PFSK-1 (cell line): ENCODE measurements at regions not wholly inside any gene's neighbourhood (a gene's known extent, or its start where the extent isn't known, plus 50 kb on each side); places are given as distances from the start of the nearest gene placed in this dataset.

Source experiments
- FOXP2 ChIP-seq: optimal IDR thresholded peaks from 2 replicates; pipeline ENCODE3; 2011; ENCODE audit warnings: borderline replicate concordance, control low read depth, inconsistent platforms; ENCODE audit not compliant: insufficient read depth; ENCODE audit errors: extremely low read length, extremely low read depth
- POLR2AphosphoS5 ChIP-seq: IDR thresholded peaks from 2 replicates; pipeline ENCODE4 v1.6.1; 2012; ENCODE audit warnings: low read depth, mild to moderate bottlenecking, control low read depth, low read length, moderate library complexity
- REST ChIP-seq, 2 experiments: IDR thresholded peaks; 2 replicates each; pipeline versions ENCODE4 v1.6.1 to v1.8.0; 2011 to 2012; ENCODE audit warnings: low read depth in 2 of 2, low read length in 2 of 2, control low read depth in 1 of 2, inconsistent platforms in 1 of 2, mild to moderate bottlenecking in 1 of 2, moderate library complexity in 1 of 2; ENCODE audit not compliant: insufficient read depth in 1 of 2
- SIN3A ChIP-seq: IDR thresholded peaks from 2 replicates; pipeline ENCODE4 v1.6.1; 2012; ENCODE audit warnings: mild to moderate bottlenecking, low read length, moderate library complexity, borderline replicate concordance; ENCODE audit not compliant: insufficient read depth
- TAF1 ChIP-seq: IDR thresholded peaks from 2 replicates; pipeline ENCODE4 v1.6.1; 2012; ENCODE audit warnings: low read length, control low read depth, borderline replicate concordance; ENCODE audit not compliant: insufficient read depth

- TF ChIP-seq REST (IDR thresholded peaks at IDR 0.05; ENCODE audit: insufficient read depth in 1 of 2, low read depth in 2 of 2, low read length in 2 of 2) = no peak
- TF ChIP-seq TAF1 = no peak
- no peak for TF ChIP-seq FOXP2
- no peak for TF ChIP-seq POLR2AphosphoS5
- TF ChIP-seq SIN3A = no peak
Observed at GRCh38 chrX:2581296-2581695, 80.5 kb upstream of the DHRSX start.

- TF ChIP-seq POLR2AphosphoS5 = no peak
- no peak for TF ChIP-seq REST (IDR thresholded peaks at IDR 0.05; ENCODE audit: insufficient read depth in 1 of 2, low read depth in 2 of 2, low read length in 2 of 2)
- TF ChIP-seq TAF1 = no peak
- TF ChIP-seq FOXP2 = no peak
- TF ChIP-seq SIN3A = no peak
Observed at GRCh38 chrX:2578864-2579263, 78.1 kb upstream of the DHRSX start.

GRCh38 chrX:2577844-2578466 lies 77.2 kb upstream of the DHRSX start:
- TF ChIP-seq FOXP2 (no peak), TAF1 (no peak), REST (IDR thresholded peaks at IDR 0.05; ENCODE audit: insufficient read depth in 1 of 2, low read depth in 2 of 2, low read length in 2 of 2) (no peak), SIN3A (no peak), POLR2AphosphoS5 (no peak)

GRCh38 chrX:2576793-2577192 lies 76.0 kb upstream of the DHRSX start:
- TF ChIP-seq FOXP2 = no peak
- no peak for TF ChIP-seq TAF1
- TF ChIP-seq SIN3A = no peak
- TF ChIP-seq POLR2AphosphoS5 = no peak
- TF ChIP-seq REST (IDR thresholded peaks at IDR 0.05; ENCODE audit: insufficient read depth in 1 of 2, low read depth in 2 of 2, low read length in 2 of 2) = no peak

- no peak for TF ChIP-seq REST (IDR thresholded peaks at IDR 0.05; ENCODE audit: insufficient read depth in 1 of 2, low read depth in 2 of 2, low read length in 2 of 2)
- no peak for TF ChIP-seq TAF1
- no peak for TF ChIP-seq FOXP2
Observed at GRCh38 chrX:2574271-2574670, 73.5 kb upstream of the DHRSX start.
